HG03139 (cell line): ENCODE measurements at regions not wholly inside any gene's neighbourhood (a gene's known extent, or its start where the extent isn't known, plus 50 kb on each side); places are given as distances from the start of the nearest gene placed in this dataset.
"Not testable (repeated sequence)": the region's sequence is repeated elsewhere in the genome, so short reads cannot be mapped to it uniquely, and the experiment has no call there.

Source experiments
- ATAC-seq: cut with Tn5 transposase; IDR thresholded peaks from one replicate; pipeline ENCODE4 v1.9.1; 2021; ENCODE audit not compliant: unreplicated experiment

GRCh38 chr17:15858082-15858481 lies 86.8 kb upstream of the ADORA2B start:
- not testable (repeated sequence) for ATAC-seq

- peak; percentile 63 for ATAC-seq
Measured at GRCh38 chr17:15860774-15861173, 84.2 kb upstream of the ADORA2B start.

- not testable (repeated sequence) for ATAC-seq
Measured at GRCh38 chr17:15864061-15864460, 80.9 kb upstream of the ADORA2B start.

GRCh38 chr17:15864472-15864871 lies 80.5 kb upstream of the ADORA2B start:
- not testable (repeated sequence) for ATAC-seq

GRCh38 chr17:15866015-15866414 lies 78.9 kb upstream of the ADORA2B start:
- not testable (repeated sequence) for ATAC-seq

GRCh38 chr17:15867331-15867730 lies 77.6 kb upstream of the ADORA2B start:
- ATAC-seq: not testable (repeated sequence)

- not testable (repeated sequence) for ATAC-seq
Measured at GRCh38 chr17:15869868-15870267, 75.1 kb upstream of the ADORA2B start.

GRCh38 chr17:15872677-15873076 lies 72.3 kb upstream of the ADORA2B start:
- not testable (repeated sequence) for ATAC-seq

GRCh38 chr17:15877882-15878500 lies 66.9 kb upstream of the ADORA2B start:
- ATAC-seq: not testable (repeated sequence)

- ATAC-seq: no peak
Measured at GRCh38 chr17:15882058-15882720, 62.7 kb upstream of the ADORA2B start.

GRCh38 chr17:15882777-15883176 lies 62.2 kb upstream of the ADORA2B start:
- no peak for ATAC-seq

- no peak for ATAC-seq
Measured at GRCh38 chr17:15883617-15884111, 61.3 kb upstream of the ADORA2B start.

- ATAC-seq: no peak
Measured at GRCh38 chr17:15884731-15885130, 60.2 kb upstream of the ADORA2B start.

GRCh38 chr17:15885770-15886169 lies 59.2 kb upstream of the ADORA2B start:
- no peak for ATAC-seq

GRCh38 chr17:15886221-15886620 lies 58.7 kb upstream of the ADORA2B start:
- ATAC-seq: no peak

GRCh38 chr17:15886804-15887203 lies 58.1 kb upstream of the ADORA2B start:
- no peak for ATAC-seq

- ATAC-seq: no peak
Measured at GRCh38 chr17:15888436-15888835, 56.5 kb upstream of the ADORA2B start.

- ATAC-seq: no peak
Measured at GRCh38 chr17:15890279-15890892, 54.5 kb upstream of the ADORA2B start.

GRCh38 chr17:15891318-15891717 lies 53.6 kb upstream of the ADORA2B start:
- ATAC-seq: no peak

GRCh38 chr17:15892244-15892643 lies 52.7 kb upstream of the ADORA2B start:
- no peak for ATAC-seq

- ATAC-seq: no peak
Measured at GRCh38 chr17:15892731-15893657, 51.9 kb upstream of the ADORA2B start.
